ENCODE measurements at regions not wholly inside any gene's neighbourhood (a gene's known extent, or its start where the extent isn't known, plus 50 kb on each side); places are given as distances from the start of the nearest gene placed in this dataset.

DNA sequence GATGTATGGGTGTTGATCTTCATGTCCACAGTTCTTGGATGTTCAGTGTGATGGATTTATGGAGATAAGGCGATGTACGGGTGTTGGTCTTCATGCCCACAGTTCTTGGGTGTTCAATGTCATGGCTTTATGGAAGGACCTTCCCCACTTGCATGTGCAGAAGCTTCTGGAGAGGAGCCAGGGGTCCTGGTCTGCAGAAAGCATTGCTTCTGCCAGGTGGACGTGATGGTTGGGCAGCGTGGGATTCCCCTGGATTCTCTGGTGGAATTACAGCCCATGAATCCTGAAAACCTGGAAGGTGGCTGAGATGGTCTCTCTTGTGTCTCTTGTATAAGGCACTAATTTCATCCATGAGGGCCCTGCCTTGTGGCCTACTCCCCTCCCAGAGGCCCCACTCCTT lies 183.7 kb upstream of the TCERG1L start:
- H3K4me1 Mint-ChIP-seq (ENCODE audit: low read depth), result no peaks in the 10 kb centered on the region
- no peak for DNase-seq
- peaks cover 1% of the 10 kb centered on the region for H3K27me3 Mint-ChIP-seq (ENCODE audit: insufficient read depth)
- peaks cover 80% of the 10 kb centered on the region for H3K9me3 Mint-ChIP-seq
- H3K36me3 Mint-ChIP-seq (ENCODE audit: low read depth), result peaks cover 6% of the 10 kb centered on the region; the same call in 1 of the 2 replicates
- TF ChIP-seq, protein P1, sequence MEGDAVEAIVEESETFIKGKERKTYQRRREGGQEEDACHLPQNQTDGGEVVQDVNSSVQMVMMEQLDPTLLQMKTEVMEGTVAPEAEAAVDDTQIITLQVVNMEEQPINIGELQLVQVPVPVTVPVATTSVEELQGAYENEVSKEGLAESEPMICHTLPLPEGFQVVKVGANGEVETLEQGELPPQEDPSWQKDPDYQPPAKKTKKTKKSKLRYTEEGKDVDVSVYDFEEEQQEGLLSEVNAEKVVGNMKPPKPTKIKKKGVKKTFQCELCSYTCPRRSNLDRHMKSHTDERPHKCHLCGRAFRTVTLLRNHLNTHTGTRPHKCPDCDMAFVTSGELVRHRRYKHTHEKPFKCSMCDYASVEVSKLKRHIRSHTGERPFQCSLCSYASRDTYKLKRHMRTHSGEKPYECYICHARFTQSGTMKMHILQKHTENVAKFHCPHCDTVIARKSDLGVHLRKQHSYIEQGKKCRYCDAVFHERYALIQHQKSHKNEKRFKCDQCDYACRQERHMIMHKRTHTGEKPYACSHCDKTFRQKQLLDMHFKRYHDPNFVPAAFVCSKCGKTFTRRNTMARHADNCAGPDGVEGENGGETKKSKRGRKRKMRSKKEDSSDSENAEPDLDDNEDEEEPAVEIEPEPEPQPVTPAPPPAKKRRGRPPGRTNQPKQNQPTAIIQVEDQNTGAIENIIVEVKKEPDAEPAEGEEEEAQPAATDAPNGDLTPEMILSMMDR (IDR thresholded peaks at IDR 0.05), result no peak
- H3K4me3 Mint-ChIP-seq, result no peak overlapping the region
- no peak overlapping the region for H3K27ac Mint-ChIP-seq

DNA sequence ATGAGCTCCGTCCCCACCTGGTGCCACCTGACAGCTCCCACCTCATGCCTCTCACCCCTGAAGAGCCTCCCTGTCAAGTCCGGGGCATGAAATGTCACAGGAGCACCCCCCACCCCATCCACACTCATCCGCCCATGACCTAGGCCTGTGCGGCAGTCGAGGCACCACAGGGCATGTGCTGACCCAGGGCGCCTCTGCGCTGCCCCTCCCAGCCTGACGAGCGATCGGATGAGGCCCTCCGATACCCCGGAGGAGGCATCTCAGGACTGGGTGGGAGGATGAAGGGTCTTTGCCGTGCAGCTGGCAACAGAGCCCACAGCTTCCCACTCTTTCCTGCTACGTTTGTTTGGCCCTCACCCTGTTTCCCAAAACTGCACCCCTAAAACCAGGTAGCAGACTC lies 184.4 kb upstream of the TCERG1L start:
- no peak for DNase-seq
- Mint-ChIP-seq H3K4me1 (ENCODE audit: low read depth) (no peaks in the 10 kb centered on the region), H3K27me3 (ENCODE audit: insufficient read depth) (peaks cover 1% of the 10 kb centered on the region), H3K9me3 (peaks cover 82% of the 10 kb centered on the region), H3K36me3 (ENCODE audit: low read depth) (peaks cover 6% of the 10 kb centered on the region; the same call in 1 of the 2 replicates), H3K27ac (no peak overlapping the region), H3K4me3 (no peak overlapping the region)
- TF ChIP-seq, protein P1 (IDR thresholded peaks at IDR 0.05), result no peak

DNA sequence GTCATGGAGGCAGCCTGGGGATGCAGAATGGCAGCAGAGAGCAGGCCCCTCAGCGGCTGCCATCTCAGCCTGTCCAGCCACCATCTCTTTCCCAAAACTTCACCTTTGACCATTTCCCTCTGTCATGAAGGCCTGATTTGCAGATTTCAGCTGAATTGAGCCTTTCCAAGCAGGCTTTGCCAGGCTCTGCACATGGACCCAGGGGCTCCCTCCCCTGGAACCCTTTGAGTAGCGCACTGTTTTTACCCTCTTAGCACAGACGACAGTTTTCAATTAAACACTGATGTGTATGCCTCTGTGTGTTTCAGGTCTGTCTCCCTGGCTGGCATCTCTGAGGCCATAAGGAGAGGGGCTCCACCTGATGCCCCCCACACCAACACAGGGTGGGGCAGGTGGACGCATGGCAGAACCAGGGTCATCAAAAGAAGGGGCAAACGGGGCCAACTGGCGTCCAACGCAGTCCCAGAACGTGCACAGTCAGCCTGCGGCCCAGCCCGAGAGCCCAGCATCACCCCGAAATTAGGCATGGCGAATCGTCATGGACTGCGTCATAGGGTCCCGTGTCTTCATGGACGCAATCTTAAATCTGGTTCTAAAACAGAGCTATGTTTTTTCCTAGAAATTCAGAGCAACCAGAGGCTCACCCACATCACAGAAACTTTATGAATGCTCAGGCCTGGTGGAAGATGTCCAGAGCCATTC lies 185.0 kb upstream of the TCERG1L start:
- TF ChIP-seq, protein P1 (IDR thresholded peaks at IDR 0.05), result no peak
- H3K9me3 Mint-ChIP-seq, result peaks cover 83% of the 10 kb centered on the region

DNA sequence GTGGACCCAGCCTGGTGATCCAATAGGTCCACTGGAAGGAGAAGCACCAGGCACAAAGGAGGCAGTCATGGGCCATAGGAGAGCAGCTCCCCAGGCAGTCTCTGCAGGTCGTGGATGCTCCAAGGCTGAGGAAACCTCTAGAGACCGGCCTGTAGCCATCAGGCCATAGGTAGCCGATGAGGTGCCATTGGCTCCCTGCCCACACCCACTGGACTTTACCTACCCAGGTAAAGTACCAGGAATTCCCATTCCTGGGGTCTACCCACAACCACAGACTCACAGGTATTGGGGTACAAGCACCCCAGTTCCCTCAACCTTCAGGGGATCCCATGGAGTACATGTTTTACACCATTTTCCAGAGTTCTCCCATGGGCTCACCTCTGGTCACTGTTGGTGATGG lies 188.0 kb upstream of the TCERG1L start:
- peaks cover 16% of the 10 kb centered on the region for H3K36me3 Mint-ChIP-seq (ENCODE audit: low read depth)
- no peaks in the 10 kb centered on the region; the same call in 1 of the 2 replicates for H3K27me3 Mint-ChIP-seq (ENCODE audit: insufficient read depth)
- DNase-seq, result no peak
- H3K4me3 Mint-ChIP-seq, result no peak overlapping the region
- TF ChIP-seq, protein P1 (IDR thresholded peaks at IDR 0.05), result no peak
- no peak overlapping the region for H3K27ac Mint-ChIP-seq
- H3K9me3 Mint-ChIP-seq, result peaks cover 91% of the 10 kb centered on the region
- H3K4me1 Mint-ChIP-seq (ENCODE audit: low read depth), result no peaks in the 10 kb centered on the region

More for the DNA sequence above, 185.0 kb upstream of the TCERG1L start:
- H3K27me3 Mint-ChIP-seq (ENCODE audit: insufficient read depth), result peaks cover under 1% of the 10 kb centered on the region
- peaks cover 6% of the 10 kb centered on the region; the same call in 1 of the 2 replicates for H3K36me3 Mint-ChIP-seq (ENCODE audit: low read depth)
- no peaks in the 10 kb centered on the region for H3K4me1 Mint-ChIP-seq (ENCODE audit: low read depth)
- no peak overlapping the region for H3K4me3 Mint-ChIP-seq
- no peak for DNase-seq
- no peak overlapping the region for H3K27ac Mint-ChIP-seq

DNA sequence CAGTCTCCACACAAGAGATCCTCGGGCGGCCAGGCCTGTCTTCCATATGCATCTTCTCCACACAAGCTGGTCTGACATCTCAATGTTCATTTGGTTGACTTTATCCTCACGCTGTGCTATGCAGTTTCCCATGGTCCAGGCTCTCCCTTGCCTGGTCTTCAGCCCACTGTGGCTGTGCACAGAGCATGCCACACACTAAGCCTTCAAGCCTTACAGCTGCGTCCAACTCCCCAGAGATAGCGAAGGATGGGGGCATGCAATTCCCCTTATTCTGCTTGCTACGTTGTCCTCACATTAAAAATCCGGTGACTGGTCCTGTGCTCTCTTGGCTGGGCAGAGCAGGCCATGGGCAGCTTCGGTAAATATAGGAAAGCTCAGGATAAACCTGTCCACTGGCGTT lies 188.7 kb upstream of the TCERG1L start:
- TF ChIP-seq, protein P1 (IDR thresholded peaks at IDR 0.05), result no peak
- H3K27me3 Mint-ChIP-seq (ENCODE audit: insufficient read depth), result no peaks in the 10 kb centered on the region; the same call in 1 of the 2 replicates

More for the DNA sequence above, 188.7 kb upstream of the TCERG1L start:
- H3K36me3 Mint-ChIP-seq (ENCODE audit: low read depth), result peaks cover 16% of the 10 kb centered on the region
- DNase-seq, result no peak
- no peak overlapping the region for H3K4me3 Mint-ChIP-seq
- H3K9me3 Mint-ChIP-seq, result peaks cover 88% of the 10 kb centered on the region
- H3K4me1 Mint-ChIP-seq (ENCODE audit: low read depth), result no peaks in the 10 kb centered on the region
- H3K27ac Mint-ChIP-seq, result no peak overlapping the region
